ENCODE measurements at regions not wholly inside any gene's neighbourhood (a gene's known extent, or its start where the extent isn't known, plus 50 kb on each side); places are given as distances from the start of the nearest gene placed in this dataset.
A peak's percentile ranks its signal among the peaks of the same experiment; 100 is the strongest.

GRCh38 chr7:131950758-131951157 lies 394.3 kb upstream of the PODXL start:
- Histone ChIP-seq H3K36me3 (ENCODE audit: control insufficient read depth in 4 of 4, insufficient read depth in 4 of 4, low read length in 3 of 4) (no peaks in the 10 kb centered on the region), H3K4me1 (ENCODE audit: control extremely low read depth in 1 of 4, control insufficient read depth in 4 of 4, insufficient read depth in 4 of 4, low read length in 3 of 4) (no peaks in the 10 kb centered on the region), H3K4me3 (ENCODE audit: control insufficient read depth in 1 of 7, extremely low read depth in 1 of 7, insufficient read depth in 4 of 7, low read depth in 2 of 7, low read length in 6 of 7) (no peak overlapping the region), H3K27me3 (replicated peaks in 2 of 5; ENCODE audit: control insufficient read depth in 4 of 5, insufficient read depth in 5 of 5, low read length in 4 of 5) (peaks cover 0 to 37% (median 13%) of the 10 kb centered on the region in 5 experiments), H3K27ac (ENCODE audit: insufficient read depth in 1 of 2, low read depth in 1 of 2, low read length in 2 of 2, poor library complexity in 1 of 2, severe bottlenecking in 2 of 2) (no peak overlapping the region), H3K9me3 (ENCODE audit: control extremely low read depth in 1 of 5, control insufficient read depth in 4 of 5, insufficient read depth in 2 of 5, low read depth in 1 of 5, low read length in 4 of 5) (peaks cover 0 to 3% (median 0%) of the 10 kb centered on the region in 5 experiments)
- POLR2A ChIA-PET = no interaction called here
- CTCF ChIA-PET = interaction anchor here (0.9 kb wide), 1 partner anchor 25 kb away, joined by 3 read pairs; no protein-coding TSS in a partner anchor
- 100% methylated on average over 1 of the region's 1 CpG for WGBS (ENCODE audit: insufficient coverage)
- DNase-seq = no peak

GRCh38 chr7:131949659-131950058 lies 393.2 kb upstream of the PODXL start:
- peaks cover 0 to 3% (median 0%) of the 10 kb centered on the region in 5 experiments for H3K9me3 ChIP-seq (ENCODE audit: control extremely low read depth in 1 of 5, control insufficient read depth in 4 of 5, insufficient read depth in 2 of 5, low read depth in 1 of 5, low read length in 4 of 5)
- peaks cover 0 to 5% (median 1%) of the 10 kb centered on the region in 4 experiments for H3K4me1 ChIP-seq (ENCODE audit: control extremely low read depth in 1 of 4, control insufficient read depth in 4 of 4, insufficient read depth in 4 of 4, low read length in 3 of 4)
- ChIA-PET POLR2A (no interaction called here), CTCF (interaction anchor here (0.9 to 1.3 kb wide), 2 partner anchors 26 to 1485 kb away, joined by 3 read pairs; no protein-coding TSS in a partner anchor)
- no peak for DNase-seq
- WGBS (ENCODE audit: insufficient coverage) = 100% methylated on average over 3 of the region's 7 CpGs
- peaks cover 0 to 40% (median 13%) of the 10 kb centered on the region in 5 experiments for H3K27me3 ChIP-seq (replicated peaks in 2 of 5; ENCODE audit: control insufficient read depth in 4 of 5, insufficient read depth in 5 of 5, low read length in 4 of 5)
- no peak overlapping the region for H3K27ac ChIP-seq (ENCODE audit: insufficient read depth in 1 of 2, low read depth in 1 of 2, low read length in 2 of 2, poor library complexity in 1 of 2, severe bottlenecking in 2 of 2)
- H3K4me3 ChIP-seq (ENCODE audit: control insufficient read depth in 1 of 7, extremely low read depth in 1 of 7, insufficient read depth in 4 of 7, low read depth in 2 of 7, low read length in 6 of 7) = no peak overlapping the region
- no peaks in the 10 kb centered on the region for H3K36me3 ChIP-seq (ENCODE audit: control insufficient read depth in 4 of 4, insufficient read depth in 4 of 4, low read length in 3 of 4)

- CTCF ChIA-PET = interaction anchor here (1.3 kb wide), 1 partner anchor 1486 kb away, joined by 3 read pairs; no protein-coding TSS in a partner anchor
Measured at GRCh38 chr7:131948434-131949053, 392.1 kb upstream of the PODXL start.

GRCh38 chr7:131947661-131948060 lies 391.2 kb upstream of the PODXL start:
- H3K27ac ChIP-seq (ENCODE audit: insufficient read depth in 1 of 2, low read depth in 1 of 2, low read length in 2 of 2, poor library complexity in 1 of 2, severe bottlenecking in 2 of 2) = no peak overlapping the region
- H3K9me3 ChIP-seq (ENCODE audit: control extremely low read depth in 1 of 5, control insufficient read depth in 4 of 5, insufficient read depth in 2 of 5, low read depth in 1 of 5, low read length in 4 of 5) = peaks cover 0 to 3% (median 0%) of the 10 kb centered on the region in 5 experiments
- ChIA-PET CTCF (no interaction called here), POLR2A (no interaction called here)
- H3K4me1 ChIP-seq (ENCODE audit: control extremely low read depth in 1 of 4, control insufficient read depth in 4 of 4, insufficient read depth in 4 of 4, low read length in 3 of 4) = peaks cover 0 to 5% (median 1%) of the 10 kb centered on the region in 4 experiments
- H3K4me3 ChIP-seq (ENCODE audit: control insufficient read depth in 1 of 7, extremely low read depth in 1 of 7, insufficient read depth in 4 of 7, low read depth in 2 of 7, low read length in 6 of 7) = no peak overlapping the region
- peaks cover 3 to 57% (median 16%) of the 10 kb centered on the region in 5 experiments for H3K27me3 ChIP-seq (replicated peaks in 2 of 5; ENCODE audit: control insufficient read depth in 4 of 5, insufficient read depth in 5 of 5, low read length in 4 of 5)
- no peaks in the 10 kb centered on the region for H3K36me3 ChIP-seq (ENCODE audit: control insufficient read depth in 4 of 4, insufficient read depth in 4 of 4, low read length in 3 of 4)
- WGBS (ENCODE audit: insufficient coverage) = 89% methylated on average over 1 of the region's 1 CpG
- no peak for DNase-seq

More at GRCh38 chr7:131948434-131949053, 392.1 kb upstream of the PODXL start:
- Histone ChIP-seq H3K9me3 (ENCODE audit: control extremely low read depth in 1 of 5, control insufficient read depth in 4 of 5, insufficient read depth in 2 of 5, low read depth in 1 of 5, low read length in 4 of 5) (peaks cover 0 to 3% (median 0%) of the 10 kb centered on the region in 5 experiments), H3K27me3 (replicated peaks in 2 of 5; ENCODE audit: control insufficient read depth in 4 of 5, insufficient read depth in 5 of 5, low read length in 4 of 5) (peaks cover 3 to 51% (median 16%) of the 10 kb centered on the region in 5 experiments), H3K4me1 (ENCODE audit: control extremely low read depth in 1 of 4, control insufficient read depth in 4 of 4, insufficient read depth in 4 of 4, low read length in 3 of 4) (peaks cover 0 to 5% (median 1%) of the 10 kb centered on the region in 4 experiments), H3K27ac (ENCODE audit: insufficient read depth in 1 of 2, low read depth in 1 of 2, low read length in 2 of 2, poor library complexity in 1 of 2, severe bottlenecking in 2 of 2) (no peak overlapping the region), H3K36me3 (ENCODE audit: control insufficient read depth in 4 of 4, insufficient read depth in 4 of 4, low read length in 3 of 4) (no peaks in the 10 kb centered on the region), H3K4me3 (ENCODE audit: control insufficient read depth in 1 of 7, extremely low read depth in 1 of 7, insufficient read depth in 4 of 7, low read depth in 2 of 7, low read length in 6 of 7) (no peak overlapping the region)
- WGBS (ENCODE audit: insufficient coverage) = 82% methylated on average over 5 of the region's 6 CpGs
- POLR2A ChIA-PET = no interaction called here
- DNase-seq = no peak

- WGBS (ENCODE audit: insufficient coverage) = 85% methylated on average over 14 of the region's 14 CpGs
- POLR2A ChIA-PET = no interaction called here
- Histone ChIP-seq H3K4me3 (ENCODE audit: control insufficient read depth in 1 of 7, extremely low read depth in 1 of 7, insufficient read depth in 4 of 7, low read depth in 2 of 7, low read length in 6 of 7) (no peak overlapping the region), H3K4me1 (ENCODE audit: control extremely low read depth in 1 of 4, control insufficient read depth in 4 of 4, insufficient read depth in 4 of 4, low read length in 3 of 4) (peaks cover 0 to 5% (median 1%) of the 10 kb centered on the region in 4 experiments), H3K27me3 (replicated peaks in 2 of 5; ENCODE audit: control insufficient read depth in 4 of 5, insufficient read depth in 5 of 5, low read length in 4 of 5) (peaks cover 3 to 63% (median 16%) of the 10 kb centered on the region in 5 experiments), H3K36me3 (ENCODE audit: control insufficient read depth in 4 of 4, insufficient read depth in 4 of 4, low read length in 3 of 4) (no peaks in the 10 kb centered on the region), H3K9me3 (ENCODE audit: control extremely low read depth in 1 of 5, control insufficient read depth in 4 of 5, insufficient read depth in 2 of 5, low read depth in 1 of 5, low read length in 4 of 5) (peaks cover 0 to 7% (median 0%) of the 10 kb centered on the region in 5 experiments), H3K27ac (ENCODE audit: insufficient read depth in 1 of 2, low read depth in 1 of 2, low read length in 2 of 2, poor library complexity in 1 of 2, severe bottlenecking in 2 of 2) (no peak overlapping the region)
- no peak for DNase-seq
- CTCF ChIA-PET = interaction anchor here (1.1 kb wide), 1 partner anchor 1489 kb away, joined by 3 read pairs; no protein-coding TSS in a partner anchor
Measured at GRCh38 chr7:131945957-131946544, 389.6 kb upstream of the PODXL start.

- peak; percentile 31 to 60 (median 56) for DNase-seq
- POLR2A ChIA-PET = no interaction called here
- CTCF ChIA-PET = interaction anchor here (1.0 to 1.2 kb wide), 3 partner anchors 9 to 1489 kb away, joined by 3 read pairs; no protein-coding TSS in a partner anchor
- Histone ChIP-seq H3K4me3 (ENCODE audit: control insufficient read depth in 1 of 7, extremely low read depth in 1 of 7, insufficient read depth in 4 of 7, low read depth in 2 of 7, low read length in 6 of 7) (peak overlapping the region in 2 of 7 experiments; percentile 28 to 39), H3K9me3 (ENCODE audit: control extremely low read depth in 1 of 5, control insufficient read depth in 4 of 5, insufficient read depth in 2 of 5, low read depth in 1 of 5, low read length in 4 of 5) (peaks cover 0 to 7% (median 0%) of the 10 kb centered on the region in 5 experiments), H3K27ac (ENCODE audit: insufficient read depth in 1 of 2, low read depth in 1 of 2, low read length in 2 of 2, poor library complexity in 1 of 2, severe bottlenecking in 2 of 2) (no peak overlapping the region), H3K36me3 (ENCODE audit: control insufficient read depth in 4 of 4, insufficient read depth in 4 of 4, low read length in 3 of 4) (no peaks in the 10 kb centered on the region), H3K4me1 (ENCODE audit: control extremely low read depth in 1 of 4, control insufficient read depth in 4 of 4, insufficient read depth in 4 of 4, low read length in 3 of 4) (peaks cover 0 to 5% (median 1%) of the 10 kb centered on the region in 4 experiments), H3K27me3 (replicated peaks in 2 of 5; ENCODE audit: control insufficient read depth in 4 of 5, insufficient read depth in 5 of 5, low read length in 4 of 5) (peaks cover 3 to 63% (median 16%) of the 10 kb centered on the region in 5 experiments)
- 7% methylated on average over 31 of the region's 39 CpGs for WGBS (ENCODE audit: insufficient coverage)
Measured at GRCh38 chr7:131945313-131945911, 389.0 kb upstream of the PODXL start.

Measured in common myeloid progenitor, CD34-positive (primary cell).